Neural cell (in vitro differentiated cells): ENCODE measurements at regions not wholly inside any gene's neighbourhood (a gene's known extent, or its start where the extent isn't known, plus 50 kb on each side); places are given as distances from the start of the nearest gene placed in this dataset.

Source experiments
- H2AFZ ChIP-seq: fragments of 200-600, 300-800 bp; sonication (generic), shearing (Covaris generic); 2 replicates; pipeline ENCODE4 v1.6.0; 2014; ENCODE audit warnings: low read depth, mild to moderate bottlenecking, antibody characterized with exemption, low read length, moderate library complexity
- H3F3A ChIP-seq: fragments of 200-600 bp; shearing (Covaris generic); 2 replicates; pipeline ENCODE4 v1.6.1; 2016; ENCODE audit warnings: mild to moderate bottlenecking, moderate library complexity, mixed read lengths, antibody characterized with exemption, low read length; ENCODE audit not compliant: insufficient read depth, poor library complexity, severe bottlenecking
- H3K27ac ChIP-seq: fragments of 200-600, 300-800 bp; sonication (generic), shearing (Covaris generic); 2 replicates; pipeline ENCODE4 v1.5.1; 2014; ENCODE audit warnings: mild to moderate bottlenecking, low read length, moderate library complexity
- H3K27me3 ChIP-seq: fragments of 300-800, 200-600 bp; sonication (generic), shearing (Covaris generic); 2 replicates; pipeline ENCODE4 v1.6.0; 2014; ENCODE audit warnings: mild to moderate bottlenecking, low read depth, low read length, moderate library complexity; ENCODE audit not compliant: insufficient read depth
- H3K36me3 ChIP-seq: fragments of 300-800, 200-600 bp; sonication (generic), shearing (Covaris generic); 2 replicates; pipeline ENCODE4 v1.5.1; 2014; ENCODE audit warnings: mild to moderate bottlenecking, antibody characterized with exemption, low read length, moderate library complexity; ENCODE audit not compliant: insufficient read depth
- H3K4me2 ChIP-seq: fragments of 300-800, 200-600 bp; sonication (generic), shearing (Covaris generic); 2 replicates; pipeline ENCODE4 v1.6.0; 2014; ENCODE audit warnings: mild to moderate bottlenecking, low read length
- H3K4me3 ChIP-seq: fragments of 300-800, 200-600 bp; sonication (generic), shearing (Covaris generic); 2 replicates; pipeline ENCODE4 v1.5.1; 2014; ENCODE audit warnings: mild to moderate bottlenecking, low read length, moderate library complexity
- H3K79me2 ChIP-seq: fragments of 200-600 bp; shearing (Covaris generic); replicated peaks from 2 replicates; pipeline ENCODE4 v1.6.0; 2014; ENCODE audit warnings: mild to moderate bottlenecking, low read length, moderate library complexity; ENCODE audit not compliant: insufficient read depth
- H3K9ac ChIP-seq: fragments of 300-800, 200-600 bp; sonication (generic), shearing (Covaris generic); 2 replicates; pipeline ENCODE4 v1.6.1; 2016; ENCODE audit warnings: mild to moderate bottlenecking, low read length, mixed read lengths
- H3K9me2 ChIP-seq: fragments of 200-600 bp; shearing (Covaris generic); 2 replicates; pipeline ENCODE4 v1.6.1; 2016; ENCODE audit warnings: mild to moderate bottlenecking, low read length, mixed read lengths; ENCODE audit not compliant: insufficient read depth
- H3K9me3 ChIP-seq: fragments of 200-600, 300-800 bp; sonication (generic), shearing (Covaris generic); 2 replicates; pipeline ENCODE4 v1.6.1; 2016; ENCODE audit warnings: mild to moderate bottlenecking, mixed run types, low read length, moderate library complexity, mixed read lengths
- H4K20me1 ChIP-seq: fragments of 200-600 bp; shearing (Covaris generic); 2 replicates; pipeline ENCODE4 v1.6.1; 2016; ENCODE audit warnings: mild to moderate bottlenecking, mixed run types; ENCODE audit not compliant: insufficient read depth
- CTCF ChIP-seq: fragments of 450-650 bp; IDR thresholded peaks from 2 replicates; pipeline ENCODE4 v1.5.1; 2014; ENCODE audit warnings: antibody characterized with exemption, mild to moderate bottlenecking, moderate library complexity; ENCODE audit not compliant: poor library complexity, severe bottlenecking
- EP300 ChIP-seq: fragments of 450-650 bp; conservative IDR thresholded peaks from 2 replicates; pipeline ENCODE4 v1.6.1; 2014; ENCODE audit warnings: antibody characterized with exemption, mild to moderate bottlenecking, moderate library complexity; ENCODE audit not compliant: poor library complexity, severe bottlenecking
- EZH2 ChIP-seq: fragments of 200-600, 300-800 bp; shearing (Covaris generic), sonication (generic); IDR thresholded peaks from 2 replicates; pipeline ENCODE4 v1.6.1; 2014; ENCODE audit warnings: antibody characterized with exemption, low read length, borderline replicate concordance, mild to moderate bottlenecking; ENCODE audit not compliant: insufficient read depth, poor library complexity, severe bottlenecking
- MXI1 ChIP-seq: fragments of 450-650 bp; conservative IDR thresholded peaks from 2 replicates; pipeline ENCODE4 v1.6.1; 2014; ENCODE audit warnings: antibody characterized with exemption, mild to moderate bottlenecking; ENCODE audit not compliant: poor library complexity, severe bottlenecking
- POLR2AphosphoS5 ChIP-seq: IDR thresholded peaks from 2 replicates; pipeline ENCODE4 v1.6.1; 2012
- RAD21 ChIP-seq: fragments of 450-650 bp; conservative IDR thresholded peaks from 2 replicates; pipeline ENCODE4 v1.6.1; 2014; ENCODE audit warnings: antibody characterized with exemption, mild to moderate bottlenecking, moderate library complexity
- REST ChIP-seq: IDR thresholded peaks from 2 replicates; pipeline ENCODE4 v1.6.1; 2012; ENCODE audit warnings: borderline replicate concordance
- SMC3 ChIP-seq: fragments of 450-650 bp; conservative IDR thresholded peaks from 2 replicates; pipeline ENCODE4 v1.6.1; 2014; ENCODE audit warnings: antibody characterized with exemption, mild to moderate bottlenecking, moderate library complexity; ENCODE audit not compliant: poor library complexity
- TAF1 ChIP-seq: IDR thresholded peaks from 2 replicates; pipeline ENCODE4 v1.6.1; 2012; ENCODE audit warnings: low read depth

- no peaks in the 10 kb centered on the region for H3F3A ChIP-seq
- no peak overlapping the region for H2AFZ ChIP-seq
- no peaks in the 10 kb centered on the region for H4K20me1 ChIP-seq
- no peaks in the 10 kb centered on the region for H3K9me3 ChIP-seq
- no peaks in the 10 kb centered on the region for H3K9me2 ChIP-seq
- H3K36me3 ChIP-seq: no peaks in the 10 kb centered on the region
- H3K79me2 ChIP-seq: no peaks in the 10 kb centered on the region
- no peak overlapping the region for H3K27ac ChIP-seq
- no peak overlapping the region for H3K4me2 ChIP-seq
- no peaks in the 10 kb centered on the region for H3K27me3 ChIP-seq
- no peak overlapping the region for H3K9ac ChIP-seq
- no peak overlapping the region for H3K4me3 ChIP-seq
- TF ChIP-seq SMC3: no peak
These were observed 137.0 kb downstream of the AIPL1 start for GRCh38 chr17:6297960-6298359.

- no peaks in the 10 kb centered on the region for H3K9me2 ChIP-seq
- TF ChIP-seq TAF1 (no peak), POLR2AphosphoS5 (no peak), CTCF (no peak), MXI1 (no peak), EP300 (no peak), RAD21 (no peak), SMC3 (no peak), REST (no peak), EZH2 (no peak)
- H4K20me1 ChIP-seq: no peaks in the 10 kb centered on the region
- H3K27me3 ChIP-seq: no peaks in the 10 kb centered on the region
- H3K27ac ChIP-seq: no peak overlapping the region
- no peak overlapping the region for H3K4me2 ChIP-seq
- no peak overlapping the region for H2AFZ ChIP-seq
- H3K9ac ChIP-seq: no peak overlapping the region
- H3K79me2 ChIP-seq: no peaks in the 10 kb centered on the region
- H3K4me3 ChIP-seq: no peak overlapping the region
- no peaks in the 10 kb centered on the region for H3K36me3 ChIP-seq
- no peaks in the 10 kb centered on the region for H3F3A ChIP-seq
- H3K9me3 ChIP-seq: no peaks in the 10 kb centered on the region
These were observed 137.8 kb downstream of the AIPL1 start for GRCh38 chr17:6297119-6297518.
